Naive B cell (primary cell): ENCODE measurements at regions not wholly inside any gene's neighbourhood (a gene's known extent, or its start where the extent isn't known, plus 50 kb on each side); places are given as distances from the start of the nearest gene placed in this dataset.
"Not testable (repeated sequence)": the region's sequence is repeated elsewhere in the genome, so short reads cannot be mapped to it uniquely, and the experiment has no call there.

Experiments used
- ATAC-seq, 2 donors: fragments of 150-1000 bp; cut with Tn5 transposase; 2 replicates each; pipeline ENCODE4 v1.10.0; 2021; ENCODE audit warnings: low read depth in 2 of 2, mild to moderate bottlenecking in 2 of 2, moderate library complexity in 2 of 2
- DNase-seq: peaks from one replicate; pipeline ENCODE4 v3.0.0; 2022
- H3K27ac Mint-ChIP-seq, 6 donors: one replicate each; pipeline ENCODE4 v1.8.0; 2020 to 2022; ENCODE audit warnings: mild to moderate bottlenecking in 6 of 6, mixed read lengths in 6 of 6, moderate library complexity in 5 of 6, inconsistent platforms in 2 of 6
- H3K27me3 Mint-ChIP-seq, 3 donors: one replicate each; pipeline ENCODE4 v1.8.0; 2021 to 2022; ENCODE audit warnings: mixed read lengths in 3 of 3, mild to moderate bottlenecking in 1 of 3
- H3K36me3 Mint-ChIP-seq, 2 donors: one replicate each; pipeline ENCODE4 v1.8.0; 2020 to 2022; ENCODE audit warnings: mixed read lengths in 2 of 2, inconsistent platforms in 1 of 2, mild to moderate bottlenecking in 1 of 2
- H3K4me1 Mint-ChIP-seq, 3 donors: one replicate each; pipeline ENCODE4 v1.8.0; 2020 to 2022; ENCODE audit warnings: mixed read lengths in 3 of 3, inconsistent platforms in 1 of 3, mild to moderate bottlenecking in 1 of 3, moderate library complexity in 1 of 3
- H3K4me3 Mint-ChIP-seq, 8 donors: one replicate each; pipeline ENCODE4 v1.8.0; 2020 to 2022; ENCODE audit warnings: mild to moderate bottlenecking in 8 of 8, mixed read lengths in 8 of 8, moderate library complexity in 8 of 8, inconsistent platforms in 2 of 8
- H3K9me3 Mint-ChIP-seq, 7 donors: one replicate each; pipeline ENCODE4 v1.8.0; 2020 to 2022; ENCODE audit warnings: mixed read lengths in 7 of 7, mild to moderate bottlenecking in 5 of 7, inconsistent platforms in 2 of 7, moderate library complexity in 1 of 7

DNA sequence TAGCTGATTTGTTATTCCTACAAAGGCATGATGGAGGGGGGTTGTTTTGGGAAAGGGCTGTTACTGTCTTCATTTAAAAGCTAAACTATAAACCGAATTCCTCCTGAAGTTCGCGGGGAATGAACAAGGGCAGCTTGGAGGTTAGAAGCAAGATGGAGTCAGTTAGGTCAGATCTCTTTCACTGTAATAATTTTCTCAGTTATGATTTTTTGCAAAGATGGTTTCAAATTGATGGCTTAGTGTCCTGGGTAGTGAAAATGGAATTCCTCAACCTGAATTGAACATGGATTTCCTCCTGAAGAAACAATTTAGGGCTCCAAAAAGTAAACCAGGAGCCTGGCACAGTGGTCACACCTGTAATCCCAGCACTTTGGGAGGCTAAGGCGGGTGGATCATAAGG lies 96.6 kb upstream of the SNRPN start:
- peaks cover 6 to 22% (median 10%) of the 10 kb centered on the region in 7 donors for H3K9me3 Mint-ChIP-seq
- not testable (repeated sequence) for H3K27ac Mint-ChIP-seq, H3K4me1 Mint-ChIP-seq, ATAC-seq, DNase-seq, H3K4me3 Mint-ChIP-seq, H3K27me3 Mint-ChIP-seq, H3K36me3 Mint-ChIP-seq

DNA sequence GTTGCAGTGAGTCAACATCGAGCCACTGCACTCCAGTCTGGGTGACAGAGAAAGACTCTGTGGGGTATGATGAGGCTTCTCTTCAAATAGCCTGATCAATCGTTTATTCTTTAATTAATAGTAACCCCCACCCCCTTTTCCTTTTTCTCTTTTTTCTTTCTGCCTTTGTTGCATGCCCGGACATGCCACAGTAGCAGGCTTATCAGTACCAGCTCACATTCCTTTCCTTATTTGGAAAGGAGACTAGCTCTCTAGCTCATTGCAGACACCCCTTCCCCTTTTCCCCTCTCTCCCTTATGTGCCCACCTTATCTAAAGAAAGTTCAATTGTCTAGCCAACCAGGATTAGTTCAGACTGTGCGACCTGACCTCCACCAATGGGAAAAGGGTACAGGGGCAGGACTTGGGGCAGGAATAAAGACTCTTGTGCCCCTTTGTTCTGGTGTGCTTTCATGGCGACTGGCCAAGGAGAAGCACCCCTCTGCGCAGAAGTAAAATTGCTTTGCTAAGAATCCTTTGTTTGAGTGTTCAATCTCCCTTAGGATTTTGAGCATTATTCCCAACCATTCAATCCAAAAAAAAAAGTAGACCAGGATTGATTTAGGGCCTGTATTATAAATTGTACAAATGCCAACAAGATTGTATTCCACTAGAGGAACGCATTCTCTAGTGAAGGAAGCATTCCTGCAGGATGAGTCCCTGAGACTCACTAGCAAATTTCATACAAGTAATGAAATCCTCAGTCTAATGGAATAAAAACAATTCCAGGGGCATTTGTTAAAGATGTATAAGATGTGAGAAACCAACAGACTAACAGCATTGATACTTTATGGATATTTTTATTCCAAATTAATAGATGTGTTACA lies 95.8 kb upstream of the SNRPN start:
- H3K9me3 Mint-ChIP-seq = peaks cover 6 to 22% (median 10%) of the 10 kb centered on the region in 7 donors
- no peaks in the 10 kb centered on the region for H3K36me3 Mint-ChIP-seq

DNA sequence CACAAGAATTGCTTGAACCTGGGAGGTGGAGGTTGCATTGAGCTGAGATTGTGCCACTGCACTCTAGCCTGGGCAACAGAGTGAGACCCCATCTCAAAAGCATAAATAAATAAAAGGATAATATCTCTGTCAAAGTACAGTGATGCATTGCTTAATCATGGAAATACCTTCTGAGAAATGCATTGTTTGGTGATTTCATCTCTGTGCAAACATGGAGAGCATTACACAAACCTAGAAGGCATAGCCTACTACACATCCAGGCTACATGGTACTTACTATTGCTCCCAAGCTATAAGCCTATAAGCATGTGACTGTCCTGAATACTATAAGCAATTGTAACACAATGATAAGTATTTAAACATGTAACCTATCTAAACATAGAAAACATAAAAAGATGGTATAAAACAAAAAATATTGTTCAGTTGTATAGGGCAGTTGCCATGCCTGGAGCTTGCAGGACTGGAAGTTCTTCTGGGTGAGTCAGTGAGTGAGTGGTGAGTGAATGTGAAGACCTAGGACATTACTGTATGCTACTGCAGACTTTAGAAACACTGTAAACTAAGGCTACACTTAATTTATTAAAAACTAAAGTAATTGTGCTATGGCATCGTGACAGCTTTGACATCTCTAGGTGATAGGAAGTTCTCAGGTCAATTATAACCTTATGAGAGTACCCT lies 93.6 kb upstream of the SNRPN start:
- Mint-ChIP-seq H3K4me1 (no peaks in the 10 kb centered on the region), H3K4me3 (peak overlapping the region in 1 of 8 donors; percentile 42), H3K27me3 (peaks cover 0 to 6% (median 3%) of the 10 kb centered on the region in 3 donors), H3K9me3 (peaks cover 7 to 33% (median 16%) of the 10 kb centered on the region in 7 donors), H3K27ac (no peak overlapping the region), H3K36me3 (no peaks in the 10 kb centered on the region)
- DNase-seq = no peak
- ATAC-seq = no peak

More for the DNA sequence above, 95.8 kb upstream of the SNRPN start:
- ATAC-seq = no peak
- H3K4me1 Mint-ChIP-seq = no peaks in the 10 kb centered on the region
- H3K27ac Mint-ChIP-seq = no peak overlapping the region
- DNase-seq = no peak
- no peak overlapping the region for H3K4me3 Mint-ChIP-seq
- peaks cover 0 to 6% (median 3%) of the 10 kb centered on the region in 3 donors for H3K27me3 Mint-ChIP-seq

DNA sequence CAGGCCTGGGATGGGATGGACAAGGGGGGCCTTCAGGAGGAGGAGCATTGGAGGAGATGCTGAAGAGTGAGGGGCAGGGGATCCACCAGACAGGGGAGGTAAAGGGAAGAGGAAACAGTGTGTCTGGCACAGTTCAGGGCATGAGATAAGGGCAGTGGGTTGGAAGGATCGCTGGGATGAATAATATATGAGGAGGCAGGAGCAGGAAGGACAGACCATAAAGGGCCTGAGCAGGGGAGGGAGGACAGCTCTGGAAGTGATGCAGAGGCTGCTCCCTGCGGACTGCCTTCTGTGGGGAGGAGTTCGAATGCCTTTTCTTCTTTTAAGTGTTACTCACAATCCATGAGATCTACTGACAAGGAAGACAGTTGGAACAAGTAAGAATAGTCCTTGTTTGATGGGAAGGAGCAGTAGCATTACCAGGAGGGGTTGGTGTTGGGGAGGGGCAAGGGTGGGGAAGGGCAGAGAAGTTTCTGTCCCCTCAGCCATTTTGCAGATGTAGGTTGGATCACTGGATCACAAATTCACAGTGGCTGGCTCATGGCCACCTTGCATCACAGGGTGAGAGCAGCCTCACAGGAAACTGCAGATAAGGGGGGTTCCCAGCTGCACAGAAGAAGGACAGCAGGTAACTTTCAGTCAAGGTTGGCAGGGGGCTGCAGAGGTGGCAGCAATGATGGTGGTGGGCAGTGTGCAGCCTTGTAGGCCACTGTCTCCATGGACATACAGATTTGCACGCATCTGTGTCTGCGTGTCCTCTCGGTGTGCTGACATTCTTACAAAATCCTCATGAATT lies 91.9 kb upstream of the SNRPN start:
- DNase-seq (no peak), ATAC-seq (no peak)
- no peak overlapping the region for H3K4me3 Mint-ChIP-seq
- no peaks in the 10 kb centered on the region for H3K36me3 Mint-ChIP-seq
- no peak overlapping the region for H3K27ac Mint-ChIP-seq
- H3K27me3 Mint-ChIP-seq = peaks cover 0 to 3% (median under 1%) of the 10 kb centered on the region in 3 donors
- no peaks in the 10 kb centered on the region for H3K4me1 Mint-ChIP-seq
- peaks cover 10 to 27% (median 12%) of the 10 kb centered on the region in 7 donors for H3K9me3 Mint-ChIP-seq

DNA sequence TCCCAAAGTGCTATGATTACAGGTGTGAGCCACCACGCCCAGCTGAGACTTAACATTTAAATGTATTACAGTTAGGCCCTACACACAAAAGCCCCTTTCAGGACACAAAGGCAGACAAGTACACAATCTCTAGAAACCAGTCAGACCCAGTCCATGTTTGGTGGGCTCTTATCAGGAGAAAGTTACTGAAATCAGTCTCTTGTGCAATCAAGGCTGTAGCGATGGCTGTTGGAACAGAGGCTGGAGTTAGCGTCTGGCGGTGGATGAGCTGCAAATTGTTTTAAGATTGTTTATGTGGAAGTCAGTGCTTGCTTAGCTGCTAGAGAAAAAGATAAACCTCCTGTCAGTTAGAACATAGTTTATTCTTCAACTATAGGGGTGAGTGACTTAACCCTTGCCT lies 89.5 kb upstream of the SNRPN start:
- no peak for DNase-seq
- no peaks in the 10 kb centered on the region for H3K36me3 Mint-ChIP-seq
- H3K4me1 Mint-ChIP-seq = no peaks in the 10 kb centered on the region
- H3K4me3 Mint-ChIP-seq = no peak overlapping the region
- peaks cover 8 to 27% (median 11%) of the 10 kb centered on the region in 7 donors for H3K9me3 Mint-ChIP-seq
- H3K27ac Mint-ChIP-seq = no peak overlapping the region
- H3K27me3 Mint-ChIP-seq = no peaks in the 10 kb centered on the region
- ATAC-seq = no peak

DNA sequence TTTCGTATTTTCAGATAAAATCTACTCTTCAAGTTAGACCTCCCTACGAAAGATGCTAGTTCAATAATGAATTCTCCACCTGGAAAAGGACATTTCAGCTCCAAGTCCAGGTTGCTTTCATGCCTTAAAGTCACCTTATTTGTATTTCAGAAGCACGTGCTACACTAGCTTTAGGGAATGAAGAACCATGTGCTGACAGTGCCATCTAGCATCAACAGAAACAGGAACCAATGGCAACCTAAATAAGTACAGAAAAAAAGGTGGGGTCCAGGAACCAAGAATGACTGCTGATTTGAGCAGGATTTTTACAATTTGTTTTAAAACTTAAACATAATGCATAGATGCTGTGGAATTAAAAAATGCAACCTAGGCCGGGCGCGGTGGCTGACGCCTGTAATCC lies 77.6 kb upstream of the SNRPN start:
- DNase-seq = no peak
- no peak overlapping the region for H3K27ac Mint-ChIP-seq

DNA sequence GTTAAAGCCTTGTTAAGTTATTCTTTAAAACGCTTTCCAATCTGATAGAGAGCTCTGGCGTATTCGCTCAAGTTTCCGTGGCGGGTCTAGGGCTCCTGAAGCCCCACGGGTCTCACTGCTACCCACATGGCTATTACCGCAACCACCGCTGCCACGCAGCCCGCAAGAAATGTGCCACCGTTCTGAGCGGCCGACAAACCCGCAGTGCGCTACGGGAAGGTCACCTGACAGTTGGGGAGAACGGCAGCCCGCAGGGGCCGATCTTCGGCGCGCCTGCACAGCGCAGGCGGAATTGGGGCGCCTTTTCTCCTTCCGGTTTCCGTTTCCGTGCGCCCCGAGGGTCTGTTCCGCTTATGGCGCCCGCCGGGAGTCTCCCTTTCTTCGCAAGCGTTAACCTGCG lies 76.6 kb upstream of the SNRPN start:
- H3K27me3 Mint-ChIP-seq = no peaks in the 10 kb centered on the region
- H3K27ac Mint-ChIP-seq = peak overlapping the region in 2 of 6 donors; percentile 33 to 51
- peak overlapping the region in 7 of 8 donors; percentile 32 to 87 (median 68) for H3K4me3 Mint-ChIP-seq
- DNase-seq = no peak
- no peak for ATAC-seq
- peaks cover 4 to 51% (median 32%) of the 10 kb centered on the region in 7 donors for H3K9me3 Mint-ChIP-seq
- H3K36me3 Mint-ChIP-seq = no peaks in the 10 kb centered on the region
- no peaks in the 10 kb centered on the region for H3K4me1 Mint-ChIP-seq

More for the DNA sequence above, 77.6 kb upstream of the SNRPN start:
- ATAC-seq = no peak
- H3K27me3 Mint-ChIP-seq = no peaks in the 10 kb centered on the region
- no peaks in the 10 kb centered on the region for H3K36me3 Mint-ChIP-seq
- peaks cover 4 to 51% (median 35%) of the 10 kb centered on the region in 7 donors for H3K9me3 Mint-ChIP-seq
- no peaks in the 10 kb centered on the region for H3K4me1 Mint-ChIP-seq
- peak overlapping the region in 1 of 8 donors; percentile 24 for H3K4me3 Mint-ChIP-seq

DNA sequence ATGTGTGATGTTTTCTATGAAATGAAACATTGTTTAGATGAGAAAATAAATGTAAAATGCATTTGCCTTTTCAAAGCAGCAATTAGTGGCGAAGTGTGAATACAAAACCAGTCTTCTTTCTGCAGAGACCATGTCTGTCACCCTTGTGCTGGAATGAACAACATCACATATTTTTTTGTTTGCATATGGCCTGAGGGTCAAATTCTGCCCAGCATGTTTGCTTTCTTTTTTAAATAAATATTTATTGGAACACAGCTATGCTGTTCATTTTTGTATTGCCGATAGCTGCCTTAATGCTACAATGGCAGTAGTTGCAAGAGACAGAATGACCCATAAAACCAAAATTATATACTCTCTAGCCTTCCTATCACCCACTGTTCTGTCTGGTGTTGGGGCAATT lies 75.3 kb upstream of the SNRPN start:
- DNase-seq = no peak
- Mint-ChIP-seq H3K27ac (no peak overlapping the region), H3K27me3 (no peaks in the 10 kb centered on the region), H3K9me3 (peaks cover 4 to 50% (median 28%) of the 10 kb centered on the region in 7 donors), H3K4me1 (no peaks in the 10 kb centered on the region), H3K4me3 (no peak overlapping the region), H3K36me3 (no peaks in the 10 kb centered on the region)
- ATAC-seq = no peak

DNA sequence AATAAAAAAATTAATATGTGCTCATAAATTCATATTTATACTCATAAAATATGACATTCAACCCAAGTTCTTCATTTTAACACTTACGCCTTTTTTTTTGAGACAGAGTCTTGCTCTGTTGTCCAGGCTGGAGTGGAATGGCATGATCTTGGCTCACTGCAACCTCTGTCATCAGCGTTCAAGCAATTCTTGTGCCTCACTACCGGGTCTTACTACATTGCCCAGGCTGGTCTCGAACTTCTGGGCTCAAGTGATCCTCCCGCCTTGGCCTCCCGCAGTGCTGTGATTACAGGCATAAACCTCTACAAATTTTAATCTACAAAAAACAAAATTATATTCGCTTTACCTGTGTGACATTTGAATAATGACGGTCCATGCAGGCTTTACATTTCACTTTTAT lies 74.1 kb upstream of the SNRPN start:
- H3K9me3 Mint-ChIP-seq = peaks cover 4 to 41% (median 28%) of the 10 kb centered on the region in 7 donors
- ATAC-seq = no peak

DNA sequence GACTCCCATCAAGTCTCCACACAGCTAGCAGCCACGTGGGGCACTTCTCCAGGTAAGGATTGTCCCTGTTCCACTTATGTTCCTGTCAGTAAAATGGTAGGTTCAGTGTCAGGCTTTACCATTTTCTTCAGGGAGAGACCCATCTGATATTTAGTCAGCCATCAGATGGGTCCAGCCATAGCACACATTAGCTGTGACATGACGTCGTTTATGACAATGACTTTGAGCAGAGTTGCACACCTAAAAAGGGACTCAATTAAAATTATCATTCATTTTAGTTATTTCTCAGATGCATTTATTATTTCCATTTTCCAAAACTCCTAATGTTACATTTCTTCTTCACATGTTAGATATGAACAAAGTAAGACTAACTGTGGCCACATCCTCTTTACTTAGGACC lies 68.2 kb upstream of the SNRPN start:
- H3K27me3 Mint-ChIP-seq = no peaks in the 10 kb centered on the region
- no peak overlapping the region for H3K27ac Mint-ChIP-seq
- ATAC-seq (no peak), DNase-seq (no peak)
- no peaks in the 10 kb centered on the region for H3K4me1 Mint-ChIP-seq
- H3K4me3 Mint-ChIP-seq = no peak overlapping the region
- no peaks in the 10 kb centered on the region for H3K36me3 Mint-ChIP-seq
- H3K9me3 Mint-ChIP-seq = peaks cover 4 to 18% (median 11%) of the 10 kb centered on the region in 7 donors

More for the DNA sequence above, 74.1 kb upstream of the SNRPN start:
- no peak overlapping the region for H3K4me3 Mint-ChIP-seq
- no peak overlapping the region for H3K27ac Mint-ChIP-seq
- H3K27me3 Mint-ChIP-seq = no peaks in the 10 kb centered on the region
- no peaks in the 10 kb centered on the region for H3K36me3 Mint-ChIP-seq
- DNase-seq = no peak
- no peaks in the 10 kb centered on the region for H3K4me1 Mint-ChIP-seq

DNA sequence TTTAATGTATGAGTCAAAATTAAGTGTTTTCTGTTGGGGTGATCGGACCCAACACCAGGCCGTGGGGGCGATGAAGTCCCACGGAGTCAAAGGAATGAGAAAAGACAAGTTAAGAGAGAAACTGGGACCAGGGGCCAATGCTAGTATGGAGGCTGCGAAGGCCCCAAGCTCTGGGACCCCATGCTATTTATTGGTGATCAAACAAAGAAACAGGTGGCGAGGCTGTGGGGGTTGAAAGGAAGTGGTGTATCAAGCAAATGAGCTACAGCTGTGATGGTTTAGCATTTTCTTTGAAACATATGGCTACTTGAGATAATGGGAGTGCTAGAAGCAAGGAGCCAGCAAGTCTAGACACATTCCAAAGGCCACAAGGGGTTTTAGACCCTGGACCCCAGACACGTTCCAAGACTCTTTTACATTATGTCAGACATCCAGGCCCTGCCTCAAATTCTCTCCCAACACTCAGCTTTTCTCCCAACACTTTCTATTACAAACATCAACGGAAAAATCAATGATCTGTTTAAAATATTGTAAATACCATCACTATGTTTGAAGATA lies 56.0 kb upstream of the SNRPN start:
- H3K9me3 Mint-ChIP-seq = peaks cover 8 to 27% (median 14%) of the 10 kb centered on the region in 7 donors
- peaks cover 0 to 5% of the 10 kb centered on the region in 2 donors for H3K36me3 Mint-ChIP-seq
- DNase-seq (no peak), ATAC-seq (no peak)
- H3K4me3 Mint-ChIP-seq = no peak overlapping the region
- H3K27ac Mint-ChIP-seq = no peak overlapping the region
- H3K27me3 Mint-ChIP-seq = no peaks in the 10 kb centered on the region
- no peaks in the 10 kb centered on the region for H3K4me1 Mint-ChIP-seq

DNA sequence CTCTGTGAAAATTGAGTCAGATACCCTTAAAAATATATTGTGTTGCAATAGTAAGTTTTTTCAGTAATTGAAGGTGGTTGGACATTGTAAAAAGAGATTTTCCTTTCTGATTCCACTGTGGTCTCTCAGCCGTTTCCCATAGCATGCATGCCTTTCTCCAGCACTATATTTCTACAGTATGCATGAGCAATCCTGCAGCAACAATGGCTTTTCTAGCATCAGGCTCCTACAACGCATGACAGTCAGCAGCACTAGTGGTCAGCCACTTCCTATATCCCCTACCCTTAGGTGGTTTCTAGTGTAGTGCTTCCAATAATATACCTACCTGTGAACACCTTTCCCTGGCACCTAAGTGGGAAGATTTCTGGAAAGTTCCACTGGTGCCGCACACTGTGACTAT lies 55.4 kb upstream of the SNRPN start:
- Mint-ChIP-seq H3K4me3 (no peak overlapping the region), H3K4me1 (no peaks in the 10 kb centered on the region), H3K9me3 (peaks cover 8 to 27% (median 15%) of the 10 kb centered on the region in 7 donors), H3K36me3 (peaks cover 0 to 5% of the 10 kb centered on the region in 2 donors), H3K27ac (no peak overlapping the region), H3K27me3 (no peaks in the 10 kb centered on the region)
- ATAC-seq = no peak
- no peak for DNase-seq

DNA sequence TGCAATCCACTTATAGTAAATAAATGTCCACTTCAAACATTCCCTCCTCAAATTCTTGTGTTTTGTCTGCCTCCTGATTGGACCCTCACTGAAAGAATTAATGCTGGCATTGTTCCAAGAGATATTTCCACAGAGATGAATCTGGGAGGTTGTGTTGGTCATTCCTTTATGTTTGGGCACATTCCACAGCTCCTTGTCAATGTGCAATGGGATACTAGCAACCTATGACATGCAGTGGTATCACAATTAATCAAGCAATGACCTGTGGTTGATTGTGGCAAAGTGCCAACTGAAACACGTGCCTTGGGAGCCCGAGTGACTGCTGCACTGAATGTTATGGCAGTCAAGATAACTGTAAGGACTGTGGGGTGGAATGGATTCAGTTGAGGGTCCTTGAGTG lies 55.0 kb upstream of the SNRPN start:
- H3K27ac Mint-ChIP-seq = no peak overlapping the region
- H3K36me3 Mint-ChIP-seq = peaks cover 0 to 5% of the 10 kb centered on the region in 2 donors
- peaks cover 8 to 27% (median 14%) of the 10 kb centered on the region in 7 donors for H3K9me3 Mint-ChIP-seq
- H3K4me1 Mint-ChIP-seq = no peaks in the 10 kb centered on the region
- no peak for ATAC-seq
- DNase-seq = no peak
- no peak overlapping the region for H3K4me3 Mint-ChIP-seq
- H3K27me3 Mint-ChIP-seq = no peaks in the 10 kb centered on the region
